PC-9 (cell line): ENCODE measurements at regions not wholly inside any gene's neighbourhood (a gene's known extent, or its start where the extent isn't known, plus 50 kb on each side); places are given as distances from the start of the nearest gene placed in this dataset.

Experiments
- BruUV-seq: library from RNA; stranded (reverse); fragments of 400-500 nt; replicated peaks from 2 replicates; lab custom pipeline; 2021; lab: Mats Ljungman, UMichigan
- CTCF ChIA-PET: fragments of 300-600 bp; sonication (Branson Sonifier 250); formaldehyde crosslinking; loops from one replicate; lab custom pipeline; 2022; ENCODE audit warnings: antibody characterized with exemption; lab: Charles Lee
- POLR2A ChIA-PET: fragments of 300-600 bp; sonication (Branson Sonifier 250); formaldehyde crosslinking; loops from one replicate; lab custom pipeline; 2022; ENCODE audit warnings: antibody characterized with exemption; ENCODE audit not compliant: unreplicated experiment; lab: Charles Lee
- DNase-seq, 2 experiments: peaks; one replicate each; pipeline versions ENCODE4 v3.0.0 to v3.0.0-alpha.2; 2015 to 2022; ENCODE audit warnings: mixed read lengths in 1 of 2
- H2AFZ ChIP-seq: fragments of 200-600 bp; sonication (generic); 2 replicates; pipeline ENCODE4 v1.8.1; 2017; ENCODE audit warnings: antibody characterized with exemption
- H3F3A ChIP-seq: fragments of 200-600 bp; sonication (generic); 2 replicates; pipeline ENCODE4 v1.8.1; 2017; ENCODE audit warnings: antibody characterized with exemption, mild to moderate bottlenecking, low read depth; ENCODE audit not compliant: insufficient read depth
- H3K27ac ChIP-seq: fragments of 200-600 bp; sonication (generic); 2 replicates; pipeline ENCODE4 v1.6.1; 2016; ENCODE audit warnings: mixed run types
- H3K27me3 ChIP-seq: fragments of 200-600 bp; sonication (generic); 2 replicates; pipeline ENCODE4 v1.6.1; 2016; ENCODE audit warnings: low read depth, mixed run types; ENCODE audit not compliant: insufficient read depth
- H3K36me3 ChIP-seq: fragments of 200-600 bp; sonication (generic); 2 replicates; pipeline ENCODE4 v1.6.1; 2016; ENCODE audit warnings: low read depth, mixed run types
- H3K4me1 ChIP-seq: fragments of 200-600 bp; sonication (generic); replicated peaks from 2 replicates; pipeline ENCODE4 v1.6.1; 2016; ENCODE audit warnings: mixed run types; ENCODE audit not compliant: insufficient read depth
- H3K4me2 ChIP-seq: fragments of 200-600 bp; sonication (generic); 2 replicates; pipeline ENCODE4 v1.6.1; 2017; ENCODE audit warnings: mixed run types
- H3K4me3 ChIP-seq: fragments of 200-600 bp; sonication (generic); 2 replicates; pipeline ENCODE4 v1.6.1; 2016; ENCODE audit warnings: mixed run types
- H3K79me2 ChIP-seq: fragments of 200-600 bp; sonication (generic); 2 replicates; pipeline ENCODE4 v1.6.1; 2017; ENCODE audit warnings: low read depth, mixed run types
- H3K9me2 ChIP-seq: fragments of 200-600 bp; sonication (generic); 2 replicates; pipeline ENCODE4 v1.8.1; 2017; ENCODE audit warnings: mild to moderate bottlenecking; ENCODE audit not compliant: insufficient read depth
- H3K9me3 ChIP-seq: fragments of 200-600 bp; sonication (generic); 2 replicates; pipeline ENCODE4 v1.8.1; 2016; ENCODE audit warnings: low read depth; ENCODE audit not compliant: insufficient read depth
- H4K20me1 ChIP-seq: fragments of 200-600 bp; sonication (generic); 2 replicates; pipeline ENCODE4 v1.8.1; 2017; ENCODE audit not compliant: insufficient read depth
- CTCF ChIP-seq: fragments of 200-600 bp; sonication (generic); conservative IDR thresholded peaks from 2 replicates; pipeline ENCODE4 v1.6.1; 2017; ENCODE audit warnings: mixed run types, antibody characterized with exemption, mild to moderate bottlenecking, moderate library complexity
- EZH2 ChIP-seq: fragments of 200-600 bp; sonication (generic); IDR thresholded peaks from 2 replicates; pipeline ENCODE4 v1.8.0; 2017; ENCODE audit warnings: antibody characterized with exemption, low read depth
- intact Hi-C: fragments of 100-400 bp; cut with micrococcal nuclease; formaldehyde crosslinking; loops from one replicate; pipeline ENCODE4 v1.10.0; 2022; ENCODE audit not compliant: unreplicated experiment

- no peak overlapping the region for H3K4me3 ChIP-seq
- H4K20me1 ChIP-seq: no peaks in the 10 kb centered on the region
- H3K36me3 ChIP-seq: no peaks in the 10 kb centered on the region
- no peak overlapping the region for H2AFZ ChIP-seq
- POLR2A ChIA-PET: no interaction called here
- H3K27ac ChIP-seq: no peak overlapping the region
- no TSS peak for BruUV-seq
- no peaks in the 10 kb centered on the region for H3K9me2 ChIP-seq
- no peaks in the 10 kb centered on the region for H3F3A ChIP-seq
- CTCF ChIA-PET: interaction anchor here (0.6 to 1.3 kb wide), 2 partner anchors 1212 to 1258 kb away, joined by 6 to 19 read pairs; no protein-coding TSS in a partner anchor
- 0 out of 2 replicates have a peak, but pooled peaks cover 2% of the 10 kb centered on the region for H3K9me3 ChIP-seq
- intact Hi-C loops: loop anchor here (1.0 to 10.0 kb wide), 5 partner anchors 387 to 1389 kb away; no protein-coding TSS in a partner anchor
- no peak for TF ChIP-seq CTCF
- TF ChIP-seq EZH2: no peak
- no peak overlapping the region for H3K4me2 ChIP-seq
- H3K4me1 ChIP-seq: no peaks in the 10 kb centered on the region
- H3K79me2 ChIP-seq: no peaks in the 10 kb centered on the region
- H3K27me3 ChIP-seq: no peaks in the 10 kb centered on the region
- no peak for DNase-seq
Measured at GRCh38 chr9:84397822-84398221, 57.3 kb upstream of the SLC28A3 start.

DNA sequence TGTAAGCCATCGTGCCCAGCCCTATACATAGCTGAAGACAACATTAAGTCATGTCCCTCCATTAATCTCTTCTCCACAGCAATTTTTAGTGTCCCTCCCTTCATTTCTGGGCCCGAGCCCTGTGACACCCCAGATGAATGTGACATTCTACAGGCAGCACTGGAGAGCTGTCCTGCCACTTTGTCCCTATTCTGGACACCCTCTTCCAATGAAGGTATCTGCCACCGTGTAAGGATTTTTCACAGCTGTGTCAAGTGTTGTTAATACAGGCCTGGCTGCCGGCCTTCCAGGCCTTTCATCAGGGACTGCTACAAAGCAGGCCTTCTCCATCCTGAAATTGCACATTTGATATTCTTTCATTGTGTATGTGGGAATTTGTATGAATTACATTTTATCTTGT, 62.0 kb upstream of the SLC28A3 start:
- H3K27me3 ChIP-seq: peaks cover 9% of the 10 kb centered on the region; the same call in 1 of the 2 replicates
- no peaks in the 10 kb centered on the region for H3K36me3 ChIP-seq
- intact Hi-C loops: no loop called here
- ChIA-PET CTCF (interaction anchor here (0.6 kb wide), 1 partner anchor 185 kb away, joined by 5 read pairs; no protein-coding TSS in a partner anchor), POLR2A (no interaction called here)
- no peak overlapping the region for H2AFZ ChIP-seq
- H3K9me3 ChIP-seq: 0 out of 2 replicates have a peak, but pooled peaks cover 2% of the 10 kb centered on the region
- TF ChIP-seq EZH2: no peak
- TF ChIP-seq CTCF: no peak
- no peaks in the 10 kb centered on the region for H4K20me1 ChIP-seq
- H3K4me2 ChIP-seq: no peak overlapping the region
- no TSS peak for BruUV-seq
- H3K4me1 ChIP-seq: no peaks in the 10 kb centered on the region
- no peaks in the 10 kb centered on the region for H3K9me2 ChIP-seq
- no peaks in the 10 kb centered on the region for H3K79me2 ChIP-seq
- H3K27ac ChIP-seq: no peak overlapping the region
- H3K4me3 ChIP-seq: no peak overlapping the region
- DNase-seq: no peak
- H3F3A ChIP-seq: no peaks in the 10 kb centered on the region

DNA sequence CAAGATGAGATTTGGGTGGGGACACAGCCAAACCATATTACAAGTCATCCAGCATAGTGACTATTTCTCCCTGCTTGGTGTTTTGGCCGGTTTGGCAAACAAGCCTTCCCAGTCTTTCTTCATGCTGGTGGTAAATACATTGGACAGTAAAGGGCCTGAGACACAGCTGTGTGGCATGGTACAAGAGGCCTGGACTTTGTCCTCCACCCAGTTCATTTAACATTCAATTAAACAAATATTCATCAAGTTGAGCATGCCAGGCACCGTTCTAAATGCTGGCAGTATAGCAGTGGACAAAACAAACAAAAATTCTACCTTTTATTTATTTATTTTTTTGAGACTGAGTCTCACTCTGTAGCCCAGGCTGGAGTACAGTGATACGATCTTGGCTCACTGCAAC, 62.7 kb upstream of the SLC28A3 start:
- intact Hi-C loops: no loop called here
- Histone ChIP-seq H3K9me2 (no peaks in the 10 kb centered on the region), H3K27ac (no peak overlapping the region), H2AFZ (no peak overlapping the region), H3K9me3 (0 out of 2 replicates have a peak, but pooled peaks cover 2% of the 10 kb centered on the region), H3K36me3 (no peaks in the 10 kb centered on the region), H3K79me2 (no peaks in the 10 kb centered on the region), H3K4me1 (no peaks in the 10 kb centered on the region), H3K4me2 (no peak overlapping the region), H4K20me1 (no peaks in the 10 kb centered on the region), H3F3A (no peaks in the 10 kb centered on the region), H3K4me3 (no peak overlapping the region), H3K27me3 (peaks cover 9% of the 10 kb centered on the region; the same call in 1 of the 2 replicates)
- CTCF ChIA-PET: no interaction called here
- no peak for TF ChIP-seq EZH2
- TF ChIP-seq CTCF: no peak
- BruUV-seq: no TSS peak
- no peak for DNase-seq
- POLR2A ChIA-PET: no interaction called here
